ENCODE measurements at regions not wholly inside any gene's neighbourhood (a gene's known extent, or its start where the extent isn't known, plus 50 kb on each side); places are given as distances from the start of the nearest gene placed in this dataset.

GRCh38 chr12:70180130-70180529 is 63.1 kb upstream of the CNOT2 start:
- TF ChIP-seq POLR2AphosphoS5 (IDR thresholded peaks at IDR 0.05; ENCODE audit: low read depth, low read length) (no peak), SIN3A (IDR thresholded peaks at IDR 0.05; ENCODE audit: borderline replicate concordance, insufficient read depth, low read length) (no peak)
